Sciatic nerve (tissue), 2 donors: ENCODE measurements at regions not wholly inside any gene's neighbourhood (a gene's known extent, or its start where the extent isn't known, plus 50 kb on each side); places are given as distances from the start of the nearest gene placed in this dataset.
A peak's percentile ranks its signal among the peaks of the same experiment; 100 is the strongest.
"Not testable (repeated sequence)": the region's sequence is repeated elsewhere in the genome, so short reads cannot be mapped to it uniquely, and the experiment has no call there.

Source experiments
- ATAC-seq: fragments of 200-7000 bp; cut with Tn5 transposase; one replicate; pipeline ENCODE4 v1.9.1; 2020; ENCODE audit warnings: mild to moderate bottlenecking, moderate library complexity
- DNase-seq: peaks from one replicate; pipeline ENCODE4 v3.0.0-alpha.2; 2020; ENCODE audit warnings: low spot score
- intact Hi-C: fragments of 100-400 bp; cut with DNase I; formaldehyde crosslinking; loops from one replicate; pipeline ENCODE4 v1.14.2; 2022
- donor health status: DM: no; HTN: no; CAD: no.
- donor health status: DM: no; HTN: no; CAD: no.

DNA sequence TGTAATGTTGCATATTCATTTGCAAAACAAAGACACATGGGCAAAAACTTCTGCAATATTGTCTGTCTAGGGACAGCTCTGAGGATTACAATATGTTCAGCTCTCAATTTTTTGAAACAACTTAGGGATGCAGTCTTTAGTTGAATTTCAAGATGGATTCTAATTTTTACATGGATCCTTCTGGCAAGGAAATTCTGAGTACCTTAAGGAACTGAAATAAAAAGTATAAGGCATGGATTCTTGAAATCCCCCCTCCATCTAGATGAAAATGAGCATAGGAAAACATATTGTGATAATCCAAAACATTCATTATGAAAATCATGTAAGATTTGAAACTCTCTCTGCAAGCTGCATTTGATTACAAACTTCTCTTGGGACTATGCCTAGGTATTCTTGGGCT lies 568.6 kb downstream of the CETN3 start:
- intact Hi-C loops, result no loop called here
- DNase-seq (no peak), ATAC-seq (no peak)

DNA sequence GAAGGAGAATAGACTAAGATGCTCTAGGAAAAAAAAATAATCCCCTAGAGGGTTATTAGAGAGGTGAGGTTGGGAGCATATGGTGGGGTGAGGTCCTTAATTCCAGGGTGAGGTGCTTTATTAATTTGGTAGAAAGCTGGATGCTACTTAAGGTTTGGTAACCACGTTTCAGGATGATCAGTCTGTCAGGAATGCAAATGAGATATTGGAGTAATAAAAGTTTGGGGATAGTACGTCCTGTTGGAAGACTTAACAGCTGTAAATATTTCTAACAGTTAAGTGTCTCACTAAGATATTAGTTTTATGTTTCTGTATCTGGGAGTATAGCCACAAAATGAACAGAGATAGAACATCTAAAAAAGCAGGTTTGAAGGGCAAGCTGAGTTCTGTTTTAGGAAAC lies 578.9 kb downstream of the CETN3 start:
- intact Hi-C loops, result no loop called here
- ATAC-seq (no peak), DNase-seq (no peak)

DNA sequence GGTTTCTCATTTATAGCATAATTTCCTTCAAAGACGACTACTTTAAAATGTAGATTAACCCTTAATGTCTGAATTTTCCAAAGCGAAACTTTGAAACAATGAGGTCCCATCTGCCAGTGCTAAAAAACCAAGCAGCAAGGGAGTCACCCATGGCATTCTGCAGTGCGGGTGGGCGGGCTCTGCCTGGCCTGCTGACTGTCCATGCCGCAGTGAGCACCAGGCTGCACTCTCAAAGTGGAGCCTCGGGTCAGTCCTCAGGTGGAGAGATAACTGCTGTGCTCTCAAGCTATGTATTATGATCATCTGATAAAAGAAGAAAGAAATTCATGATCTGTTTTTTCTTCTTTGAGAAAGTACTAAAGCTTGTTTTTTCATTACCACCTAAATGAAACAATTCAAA lies 581.6 kb downstream of the CETN3 start:
- intact Hi-C loops, result no loop called here
- DNase-seq (no peak), ATAC-seq (no peak)

DNA sequence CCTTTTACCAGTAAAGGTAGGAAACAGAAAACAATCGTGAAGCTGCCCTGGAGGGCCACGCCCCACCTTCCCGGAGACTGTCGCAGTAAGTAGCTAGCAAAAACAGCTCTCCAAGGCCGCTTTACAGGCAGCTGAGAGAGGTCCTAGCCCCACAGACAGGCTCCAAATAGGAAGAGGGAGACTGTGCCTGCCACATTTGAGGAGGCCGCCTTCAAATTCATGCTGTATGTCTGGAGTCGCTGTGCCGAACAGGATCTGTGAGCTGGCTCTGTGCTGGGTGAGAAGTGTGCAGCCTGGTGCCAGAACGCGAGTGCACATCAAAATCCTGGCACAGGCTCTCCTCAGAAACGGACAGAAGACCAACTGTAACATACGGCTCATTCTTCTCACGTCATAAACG lies 582.2 kb downstream of the CETN3 start:
- ATAC-seq (no peak), DNase-seq (no peak)
- intact Hi-C loops, result no loop called here

DNA sequence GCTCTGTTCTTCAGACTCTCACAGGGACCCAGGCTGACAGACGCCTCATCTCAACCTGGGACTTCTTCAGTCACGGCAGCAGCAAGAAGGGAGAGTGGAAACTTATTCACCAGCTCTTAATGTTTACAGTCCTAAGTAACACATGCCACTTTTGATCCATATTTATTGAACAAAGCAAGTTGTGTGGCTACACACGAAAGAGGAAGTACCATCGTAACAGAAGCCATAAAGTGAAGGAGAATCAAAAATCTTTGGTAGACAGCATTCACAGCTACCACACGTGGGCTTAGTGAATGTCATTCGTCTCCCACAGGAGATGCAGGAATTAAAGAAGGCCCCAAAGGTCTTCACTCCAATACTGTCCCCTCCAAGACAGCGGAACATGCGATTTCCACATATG lies 582.6 kb downstream of the CETN3 start:
- DNase-seq, result no peak
- intact Hi-C loops, result no loop called here
- no peak for ATAC-seq

DNA sequence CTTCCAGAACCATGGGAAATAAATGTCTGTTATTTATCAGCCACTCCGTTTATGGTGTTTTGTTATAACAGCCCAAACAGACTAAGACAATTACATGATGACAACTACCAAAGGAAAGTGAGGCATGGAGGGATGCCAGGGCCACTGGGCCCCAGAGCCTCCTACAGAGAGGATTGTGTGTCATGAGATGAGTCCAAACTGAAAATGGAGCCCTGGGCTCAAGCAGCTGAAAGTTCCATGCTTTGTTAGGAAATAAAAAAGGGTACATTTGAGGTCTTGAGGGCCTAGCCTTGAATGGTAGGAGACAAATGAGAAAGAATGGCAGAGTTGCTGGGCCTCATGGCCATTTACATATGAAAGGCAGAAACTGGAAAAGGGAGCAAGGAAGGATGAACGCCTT lies 586.5 kb downstream of the CETN3 start:
- intact Hi-C loops, result no loop called here
- no peak for ATAC-seq
- DNase-seq, result no peak

DNA sequence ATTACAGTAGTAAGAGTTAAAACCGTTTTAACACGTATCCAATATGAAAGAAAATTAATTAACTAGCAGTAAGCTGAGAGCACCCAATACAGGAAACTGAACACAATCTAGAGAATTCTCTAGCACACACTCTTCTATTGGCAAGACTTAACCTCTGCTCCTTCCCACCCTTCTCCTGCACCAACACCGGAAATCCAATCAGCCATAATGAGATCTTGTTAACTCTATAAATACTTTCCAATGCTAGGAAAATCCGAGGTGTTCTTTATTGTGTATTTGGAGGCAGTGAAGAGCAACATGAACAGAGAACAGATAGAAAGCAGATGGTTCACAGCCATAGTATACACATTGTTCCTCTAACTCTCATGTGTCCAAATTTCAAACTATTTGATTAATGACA lies 591.7 kb downstream of the CETN3 start:
- ATAC-seq (no peak), DNase-seq (no peak)
- intact Hi-C loops, result no loop called here

DNA sequence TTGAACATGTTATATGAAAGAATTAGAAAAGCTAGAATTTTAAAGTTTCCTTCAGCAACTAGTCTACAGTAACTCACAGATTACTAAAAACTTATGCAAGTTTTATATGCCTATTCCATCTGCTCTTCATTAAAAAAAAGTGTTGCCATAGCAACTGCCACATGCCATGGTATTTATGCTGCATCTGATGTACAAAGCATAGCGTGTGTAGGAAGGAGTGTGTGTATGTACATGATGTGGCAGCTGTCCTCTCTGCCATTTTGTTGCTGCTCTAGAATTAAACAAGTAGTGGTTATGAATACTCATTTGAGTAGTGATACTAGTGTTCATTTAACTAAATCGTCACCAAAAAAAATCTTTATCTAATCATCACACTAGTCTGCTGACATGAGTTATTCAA lies 593.5 kb downstream of the CETN3 start:
- ATAC-seq (no peak), DNase-seq (no peak)
- intact Hi-C loops, result no loop called here

DNA sequence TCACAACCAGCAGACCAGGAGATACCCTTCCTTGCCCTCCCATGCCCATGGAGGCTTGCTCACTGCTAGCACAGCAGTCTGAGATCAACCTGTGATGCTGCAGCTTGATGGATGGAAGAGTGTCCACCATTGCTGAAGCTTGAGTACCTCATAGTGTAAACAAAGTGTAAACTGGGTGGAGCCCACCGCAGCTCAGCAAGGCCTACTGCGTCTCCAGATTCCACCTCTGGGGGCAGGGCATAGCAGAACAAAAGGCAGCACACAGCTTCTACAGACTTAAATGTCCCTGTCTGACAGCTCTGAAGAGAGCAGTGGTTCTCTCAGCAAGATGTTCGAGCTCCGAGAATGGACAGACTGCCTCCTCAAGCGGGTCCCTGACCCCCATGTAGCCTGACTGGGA lies 608.8 kb downstream of the CETN3 start:
- ATAC-seq, result not testable (repeated sequence)

DNA sequence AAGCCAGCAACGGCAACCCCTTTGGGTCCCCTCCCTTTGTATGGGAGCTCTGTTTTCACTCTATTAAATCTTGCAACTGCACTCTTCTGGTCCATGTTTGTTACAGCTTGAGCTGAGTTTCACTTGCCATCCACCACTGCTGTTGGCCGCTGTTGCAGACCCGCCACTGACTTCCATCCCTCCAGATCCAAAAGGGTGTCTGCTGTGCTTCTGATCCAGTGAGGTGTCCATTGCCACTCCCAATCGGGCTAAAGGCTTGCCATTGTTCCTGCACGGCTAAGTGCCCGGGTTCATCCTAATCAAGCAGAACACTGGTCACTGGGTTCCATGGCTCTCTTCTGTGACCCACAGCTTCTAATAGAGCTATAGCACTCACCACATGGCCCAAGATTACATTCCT lies 615.1 kb downstream of the CETN3 start:
- ATAC-seq, DNase-seq, intact Hi-C loops: not testable (repeated sequence)

More for the DNA sequence above, 608.8 kb downstream of the CETN3 start:
- intact Hi-C loops, DNase-seq: not testable (repeated sequence)

DNA sequence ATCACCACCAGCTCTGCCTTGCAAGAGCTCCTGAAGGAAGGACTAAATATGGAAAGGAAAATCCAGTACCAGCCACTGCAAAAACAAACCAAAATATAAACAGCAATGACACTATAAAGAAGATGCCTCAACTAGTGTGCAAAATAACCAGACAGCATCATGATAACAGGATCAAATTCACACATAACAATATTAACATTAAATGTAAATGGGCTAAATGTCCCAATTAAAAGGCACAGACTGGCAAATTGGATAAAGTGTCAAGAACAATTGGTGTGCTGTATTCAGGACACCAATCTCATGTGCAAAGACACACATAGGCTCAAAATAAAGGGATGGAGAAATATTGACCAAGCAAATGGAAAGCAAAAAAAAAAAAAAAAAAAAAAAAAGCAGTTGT lies 629.8 kb downstream of the CETN3 start:
- intact Hi-C loops, ATAC-seq, DNase-seq: not testable (repeated sequence)

DNA sequence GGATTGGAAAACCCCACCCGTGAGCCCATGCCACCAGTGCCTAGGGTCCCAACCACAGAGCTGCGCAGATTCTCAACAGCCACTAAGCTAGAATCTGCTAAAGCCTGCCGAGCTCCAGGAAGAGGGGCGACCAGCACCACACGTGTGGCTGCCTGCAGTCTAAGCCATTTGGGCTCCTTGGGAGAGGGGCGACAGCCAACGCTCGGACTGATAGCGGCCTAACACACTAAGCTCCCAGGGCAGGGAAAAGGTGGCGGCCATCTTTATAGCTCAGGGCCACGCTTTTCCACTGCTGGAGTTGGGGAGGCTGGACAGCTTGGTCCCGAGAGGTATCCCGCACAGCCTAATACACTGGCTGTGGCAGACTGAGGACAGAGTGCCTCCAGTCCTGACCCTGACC lies 631.8 kb downstream of the CETN3 start:
- no peak for ATAC-seq

DNA sequence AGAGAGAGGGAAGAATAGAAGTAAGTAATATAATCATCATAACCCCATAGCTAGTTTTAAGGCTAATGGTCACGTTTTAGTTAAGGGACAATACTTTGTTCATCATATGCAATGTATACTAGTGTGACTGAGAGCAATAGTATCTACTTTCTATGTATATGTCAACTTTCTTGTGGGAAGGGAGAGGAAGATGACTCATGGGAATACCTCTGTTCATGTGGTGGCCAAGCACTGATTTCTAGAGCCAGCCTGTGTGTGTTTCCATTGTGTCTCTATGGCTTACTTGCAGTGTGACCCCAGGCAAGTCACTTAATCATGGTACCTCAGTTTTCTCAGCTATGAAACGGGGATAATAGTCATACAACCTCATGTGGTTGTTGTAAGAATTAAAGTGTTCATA lies 639.6 kb downstream of the CETN3 start:
- ATAC-seq, result no peak
- DNase-seq, result no peak
- intact Hi-C loops, result no loop called here

More for the DNA sequence above, 631.8 kb downstream of the CETN3 start:
- DNase-seq, result no peak
- intact Hi-C loops, result no loop called here

DNA sequence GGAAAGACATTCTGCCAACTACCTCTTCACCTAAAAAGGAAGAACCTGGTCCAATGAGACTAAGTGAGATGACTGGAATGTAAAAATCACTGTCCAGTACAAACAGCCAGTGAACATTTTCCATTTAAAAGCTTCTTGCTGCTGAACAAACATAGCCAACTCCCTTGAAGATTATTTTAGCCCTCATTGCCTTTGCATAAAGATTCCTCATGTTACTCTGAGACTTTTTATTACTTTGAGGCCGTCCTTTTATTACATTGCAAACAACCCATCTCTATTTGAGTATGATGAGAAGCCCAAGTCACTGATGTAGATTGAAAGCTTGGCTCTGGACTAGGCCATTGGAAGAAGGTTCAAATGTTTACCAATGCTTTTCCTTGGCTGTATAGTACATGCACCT lies 649.8 kb downstream of the CETN3 start:
- DNase-seq (no peak), ATAC-seq (no peak)
- intact Hi-C loops, result no loop called here

DNA sequence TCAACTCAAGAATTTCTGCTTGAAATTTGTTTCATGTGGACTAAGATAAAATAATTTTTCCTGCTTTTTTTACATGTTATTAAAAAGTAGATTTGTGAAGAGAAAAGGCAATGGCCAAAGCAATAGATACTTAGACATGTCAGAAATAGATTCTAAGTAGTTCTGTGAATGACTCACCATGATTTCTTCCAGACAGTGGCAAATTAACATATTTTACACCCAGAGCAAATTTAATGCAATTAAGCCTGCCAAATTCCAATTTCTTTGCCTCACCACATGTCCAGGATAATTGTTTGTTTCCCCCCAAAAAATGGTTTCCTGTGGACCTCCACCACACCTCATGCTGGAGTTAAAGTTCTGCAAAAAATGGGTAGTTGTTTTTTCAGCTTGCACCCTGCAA lies 651.4 kb downstream of the CETN3 start:
- intact Hi-C loops, result no loop called here
- ATAC-seq, result no peak
- DNase-seq, result no peak

DNA sequence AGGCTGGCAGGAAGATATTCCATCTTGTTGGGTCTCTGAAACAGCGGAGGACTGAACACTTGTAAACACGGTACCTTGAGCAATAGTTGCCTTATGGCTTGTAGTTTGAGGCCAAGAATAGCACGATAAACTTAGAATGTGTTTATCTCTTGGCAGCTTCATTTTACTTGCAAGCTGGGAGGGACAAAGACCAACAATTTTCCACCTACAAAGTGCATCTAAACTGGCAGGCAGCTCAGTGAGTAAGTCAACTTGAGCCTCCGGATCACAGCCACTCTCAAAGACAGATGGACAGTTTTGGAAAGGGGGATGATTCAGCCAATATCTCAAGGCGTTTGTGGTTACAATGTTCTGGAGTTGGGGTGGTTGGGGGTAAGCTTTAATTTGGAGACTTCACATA lies 652.6 kb downstream of the CETN3 start:
- DNase-seq, result no peak
- peak; percentile 36 for ATAC-seq
- intact Hi-C loops, result no loop called here

DNA sequence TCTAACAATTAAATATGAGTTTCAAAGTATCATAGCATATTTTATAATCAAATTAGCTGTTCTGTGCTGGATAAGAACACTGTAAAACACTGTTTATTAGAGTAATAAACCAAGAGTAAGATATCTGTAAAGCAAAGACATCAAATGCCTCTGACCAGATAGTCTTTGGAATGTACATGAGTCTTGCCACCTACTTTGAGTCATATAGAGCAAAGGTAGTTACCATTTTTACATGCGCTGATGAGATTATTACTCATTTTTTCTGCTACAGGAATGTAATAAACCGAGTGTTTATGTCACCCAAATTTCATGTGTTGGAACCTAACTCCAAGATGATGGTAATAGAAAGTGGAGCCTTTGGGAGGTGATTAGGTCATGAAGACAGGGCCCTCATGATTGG lies 654.5 kb downstream of the CETN3 start:
- no peak for ATAC-seq
- no peak for DNase-seq
- intact Hi-C loops, result no loop called here

DNA sequence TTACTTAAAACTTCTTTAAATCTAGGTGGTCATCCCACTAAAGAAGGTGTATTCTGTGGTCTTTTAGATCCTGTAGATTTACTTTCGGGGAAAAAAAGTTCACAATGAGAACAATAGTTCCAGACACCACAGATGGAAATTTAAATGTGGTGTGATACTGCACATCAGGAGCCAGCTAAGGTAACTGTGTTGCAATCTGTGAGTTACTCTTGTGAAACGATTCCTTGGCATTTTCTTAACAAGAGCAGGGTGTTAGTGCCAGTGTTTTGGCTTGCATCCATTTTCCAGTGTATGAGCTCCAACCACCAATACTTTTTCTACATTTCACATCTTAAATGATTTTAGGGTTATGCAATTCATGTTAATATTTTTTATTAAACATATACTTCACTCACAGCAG lies 674.5 kb downstream of the CETN3 start:
- intact Hi-C loops, result no loop called here
- ATAC-seq (no peak), DNase-seq (no peak)

DNA sequence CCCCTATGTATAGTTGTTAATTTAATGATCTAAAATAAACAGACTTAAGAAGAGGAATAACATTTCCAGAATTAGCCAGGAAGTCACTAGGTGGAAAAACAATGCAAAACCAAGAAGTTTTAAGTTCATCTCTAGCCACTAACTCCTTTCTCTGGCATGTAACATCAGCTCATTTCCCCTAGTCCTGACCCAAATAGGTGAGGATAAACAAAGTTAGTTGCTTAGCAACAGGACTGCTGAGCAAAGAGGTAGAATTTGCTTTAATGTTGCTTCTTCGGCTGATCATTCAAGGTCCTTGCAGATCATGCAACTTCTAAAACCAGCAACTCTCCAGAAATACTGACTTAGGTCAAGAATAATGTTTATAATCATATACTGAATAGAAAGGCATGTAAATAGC lies 675.8 kb downstream of the CETN3 start:
- DNase-seq, result no peak
- intact Hi-C loops, result loop anchor here (5.0 kb wide), 1 partner anchor 1801 kb away; no protein-coding TSS in a partner anchor
- ATAC-seq, result no peak

DNA sequence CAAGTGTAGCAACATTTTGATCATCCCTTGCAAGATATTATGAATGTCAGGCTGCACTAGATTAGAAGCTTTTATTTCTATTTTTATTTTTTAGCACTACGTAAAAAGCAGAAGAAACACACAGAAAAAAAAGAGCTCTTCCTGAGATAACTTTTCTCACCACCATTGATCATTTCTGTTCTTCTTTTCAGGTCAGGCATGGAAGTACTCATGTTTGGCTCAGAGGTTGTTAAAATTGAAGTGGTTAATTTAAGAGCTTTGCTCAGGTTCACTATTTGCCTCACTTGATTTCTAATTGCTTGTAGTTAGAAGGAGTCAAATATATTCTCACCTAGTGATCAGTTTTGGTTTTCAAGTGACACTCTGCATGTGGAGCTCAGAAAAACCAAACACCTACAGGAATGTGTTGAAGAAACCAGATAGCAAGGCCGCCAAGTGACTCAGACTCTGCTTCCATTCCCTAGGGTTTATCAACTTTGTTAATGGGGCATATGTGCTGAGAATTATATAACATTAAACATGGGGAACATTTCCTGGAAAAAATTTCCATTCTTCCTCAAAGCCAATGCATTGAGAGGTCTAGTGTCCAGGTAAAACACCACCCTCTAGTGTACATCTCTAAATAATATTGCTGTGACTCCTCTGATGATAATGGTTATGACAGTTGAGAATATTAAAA lies 679.8 kb downstream of the CETN3 start:
- no peak for ATAC-seq
- intact Hi-C loops, result loop anchor here (5.0 kb wide), 1 partner anchor 1797 kb away; no protein-coding TSS in a partner anchor
- DNase-seq, result no peak

DNA sequence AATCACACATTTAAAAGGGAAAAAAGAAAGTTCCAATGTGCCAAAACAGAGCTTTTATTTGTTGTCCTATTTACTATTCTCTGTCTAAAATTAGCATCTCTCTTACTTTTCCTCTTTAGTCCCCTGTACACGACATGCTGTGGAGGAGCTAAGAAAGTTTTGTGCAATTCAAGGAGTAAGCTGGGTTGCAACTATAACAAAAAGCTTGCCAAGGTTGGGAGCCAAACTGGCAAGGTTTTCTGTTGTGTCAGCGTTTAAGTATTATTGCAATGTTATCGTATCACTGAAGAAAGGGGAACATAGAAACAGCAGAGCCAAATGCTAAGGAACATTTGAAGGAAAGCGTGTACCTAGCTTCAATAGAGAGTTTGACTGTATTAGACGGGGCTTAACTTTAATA lies 680.8 kb downstream of the CETN3 start:
- DNase-seq (peak; percentile 56), ATAC-seq (peak; percentile 88)
- intact Hi-C loops, result no loop called here
